GM12878 (cell line): ENCODE measurements at regions not wholly inside any gene's neighbourhood (a gene's known extent, or its start where the extent isn't known, plus 50 kb on each side); places are given as distances from the start of the nearest gene placed in this dataset.

Experiments used
- ATAC-seq: fragments of 200-7000 bp; cut with Tn5 transposase; 3 replicates; pipeline ENCODE4 v1.9.1; 2020; ENCODE audit warnings: mild to moderate bottlenecking, moderate library complexity
- BruUV-seq: library from RNA; stranded (reverse); fragments of 400-500 nt; replicated peaks from 2 replicates; lab custom pipeline; 2021; lab: Mats Ljungman, UMichigan
- CTCF ChIA-PET: fragments of 300-600 bp; sonication (Branson Sonifier 250); formaldehyde crosslinking; extraction: SDS; loops from one replicate; lab custom pipeline; 2021; ENCODE audit warnings: inconsistent platforms; lab: Yijun Ruan, JAX
- POLR2A ChIA-PET: fragments of 350-600 bp; formaldehyde crosslinking; extraction: SDS; loops from one replicate; lab custom pipeline; 2021; ENCODE audit warnings: inconsistent platforms; lab: Charles Lee
- RAD21 ChIA-PET: fragments of 300-600 bp; sonication (Branson Sonifier 250); formaldehyde crosslinking; loops from one replicate; lab custom pipeline; 2023; ENCODE audit warnings: antibody characterized with exemption; ENCODE audit not compliant: unreplicated experiment; lab: Charles Lee
- SMC1A ChIA-PET: fragments of 300-600 bp; sonication (Branson Sonifier 250); formaldehyde crosslinking; loops from one replicate; lab custom pipeline; 2023; ENCODE audit not compliant: unreplicated experiment, uncharacterized antibody; lab: Charles Lee
- DNase-seq: peaks from one replicate; pipeline ENCODE4 v3.0.0-alpha.2; 2011; ENCODE audit warnings: low read depth, low spot score
- FAIRE-seq: peaks from 3 replicates; lab custom pipeline; 2011; peaks lifted over from hg19 to GRCh38; lab: Jason Lieb, UNC
- H2AFZ ChIP-seq: 2 replicates; pipeline ENCODE4 v1.6.0; 2011; ENCODE audit warnings: low read depth, low read length, control low read depth; ENCODE audit not compliant: control insufficient read depth
- H3K27ac ChIP-seq: 2 replicates; pipeline ENCODE4 v1.5.1; 2011; ENCODE audit warnings: control low read depth; ENCODE audit not compliant: control insufficient read depth, insufficient read depth
- H3K27me3 ChIP-seq, 2 experiments: replicated peaks in 1 of 2; 2 replicates each; pipeline versions ENCODE4 v1.6.0 to v1.6.1; 2011; ENCODE audit warnings: low read length in 1 of 2; ENCODE audit not compliant: control insufficient read depth in 2 of 2, insufficient read depth in 2 of 2
- H3K36me3 ChIP-seq, 2 experiments: 2 replicates each; pipeline ENCODE4 v1.5.1; 2011; ENCODE audit warnings: low read length in 1 of 2; ENCODE audit not compliant: control insufficient read depth in 2 of 2, insufficient read depth in 2 of 2
- H3K4me1 ChIP-seq: 2 replicates; pipeline ENCODE4 v1.6.1; 2011; ENCODE audit warnings: mild to moderate bottlenecking, low read length, moderate library complexity, mixed read lengths; ENCODE audit not compliant: control insufficient read depth, insufficient read depth
- H3K4me2 ChIP-seq: 2 replicates; pipeline ENCODE4 v1.6.0; 2011; ENCODE audit warnings: control low read depth; ENCODE audit not compliant: control insufficient read depth, insufficient read depth
- H3K4me3 ChIP-seq: fragments of 200-600 bp; sonication (generic); 2 replicates; pipeline ENCODE4 v1.5.1; 2016
- H3K79me2 ChIP-seq: 2 replicates; pipeline ENCODE4 v1.6.0; 2011; ENCODE audit warnings: low read length; ENCODE audit not compliant: control insufficient read depth, insufficient read depth
- H3K9ac ChIP-seq: 2 replicates; pipeline ENCODE4 v1.8.0; 2011; ENCODE audit warnings: low read length, control low read depth, mixed read lengths; ENCODE audit not compliant: control insufficient read depth, insufficient read depth
- H3K9me3 ChIP-seq: replicated peaks from 3 replicates; pipeline ENCODE4 v1.5.1; 2011; ENCODE audit warnings: mild to moderate bottlenecking, low read length; ENCODE audit not compliant: control insufficient read depth, insufficient read depth
- H4K20me1 ChIP-seq: 2 replicates; pipeline ENCODE4 v1.6.0; 2011; ENCODE audit not compliant: control insufficient read depth, insufficient read depth
- CBX3 ChIP-seq: fragments of 200-600 bp; sonication (generic); IDR thresholded peaks from 2 replicates; pipeline ENCODE4 v1.6.1; 2016; ENCODE audit warnings: low read depth, borderline replicate concordance
- CHD4 ChIP-seq: fragments of 200-600 bp; sonication (generic); IDR thresholded peaks from 2 replicates; pipeline ENCODE4 v1.6.1; 2016; ENCODE audit warnings: mild to moderate bottlenecking
- GABPA ChIP-seq: IDR thresholded peaks from 2 replicates; pipeline ENCODE4 v1.6.1; 2014; ENCODE audit warnings: antibody characterized with exemption, low read depth, mild to moderate bottlenecking, inconsistent platforms
- HDGF ChIP-seq: fragments of 450-650 bp; IDR thresholded peaks from 2 replicates; pipeline ENCODE4 v1.6.1; 2016; ENCODE audit warnings: antibody characterized with exemption
- MTA3 ChIP-seq: IDR thresholded peaks from 2 replicates; pipeline ENCODE4 v1.6.1; 2012; ENCODE audit warnings: low read length, inconsistent platforms, borderline replicate concordance
- MYB ChIP-seq: fragments of 150-350 bp; IDR thresholded peaks from 2 replicates; pipeline ENCODE4 v1.6.1; 2014; ENCODE audit warnings: mild to moderate bottlenecking, low read depth, low read length, borderline replicate concordance
- NRF1 ChIP-seq: conservative IDR thresholded peaks from 2 replicates; pipeline ENCODE4 v1.6.1; 2011; ENCODE audit warnings: mild to moderate bottlenecking, low read depth, low read length, improper control_type of control experiment
- POU2F2 ChIP-seq: IDR thresholded peaks from 3 replicates; pipeline ENCODE4 v1.6.1; 2011; ENCODE audit warnings: low read depth, mild to moderate bottlenecking, low read length, borderline replicate concordance
- PRDM15 ChIP-seq: fragments of 450-650 bp; formaldehyde crosslinking; IDR thresholded peaks from 2 replicates; pipeline ENCODE4 v1.4.0; 2020; ENCODE audit warnings: mild to moderate bottlenecking, moderate library complexity
- RAD21 ChIP-seq: IDR thresholded peaks from 2 replicates; pipeline ENCODE4 v1.6.1; 2011; ENCODE audit warnings: mild to moderate bottlenecking, low read depth, low read length, moderate library complexity; ENCODE audit not compliant: insufficient read depth
- RBBP5 ChIP-seq: fragments of 200-600 bp; sonication (generic); conservative IDR thresholded peaks from 2 replicates; pipeline ENCODE4 v1.6.1; 2016
- ZNF217 ChIP-seq: fragments of 450-650 bp; IDR thresholded peaks from 2 replicates; pipeline ENCODE4 v1.6.1; 2017; ENCODE audit warnings: antibody characterized with exemption, mild to moderate bottlenecking
- ZNF622 ChIP-seq: fragments of 450-650 bp; IDR thresholded peaks from 2 replicates; pipeline ENCODE4 v1.6.1; 2017; ENCODE audit warnings: mild to moderate bottlenecking, inconsistent platforms
- WGBS: methylation state at CpG from one replicate; pipeline ENCODE4 v1.1.6; 2016; ENCODE audit warnings: low lambda C conversion rate; ENCODE audit not compliant: insufficient replicate concordance, insufficient coverage; ENCODE audit errors: missing lambda C conversion rate; 5-methylcytosine and 5-hydroxymethylcytosine counted together
- in situ Hi-C: fragments of 300-500 bp; cut with MboI; formaldehyde crosslinking; loops from 9 replicates; pipeline ENCODE4 v1.14.3; 2018; ENCODE audit warnings: mixed read lengths
- intact Hi-C: fragments of 100-400 bp; cut with micrococcal nuclease; formaldehyde crosslinking; loops from one replicate; pipeline ENCODE4 v1.14.2; 2022; ENCODE audit not compliant: unreplicated experiment

DNA sequence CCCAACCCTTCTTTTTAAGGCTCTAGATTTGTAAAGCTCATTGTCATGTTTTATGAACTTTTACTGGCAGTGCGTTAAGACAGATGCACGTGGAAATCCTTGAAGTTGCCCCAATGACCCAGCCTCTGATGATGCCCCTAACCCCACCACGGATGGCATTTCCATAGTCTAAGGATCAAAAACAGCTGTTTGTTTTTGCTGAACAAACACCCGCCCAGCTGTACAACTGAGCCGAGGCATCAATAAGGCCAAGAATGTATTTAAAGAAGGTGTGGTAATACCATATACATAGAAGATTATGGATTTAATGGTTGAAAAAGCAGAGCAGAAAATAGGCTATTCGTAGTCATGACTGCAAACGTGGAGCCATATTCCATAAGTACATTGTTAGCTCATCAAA is 83.7 kb downstream of the SALL1 start:
- Histone ChIP-seq H3K4me3 (no peak overlapping the region), H2AFZ (no peak overlapping the region), H3K27ac (no peak overlapping the region), H3K4me2 (no peak overlapping the region), H4K20me1 (no peaks in the 10 kb centered on the region), H3K36me3 (no peaks in the 10 kb centered on the region), H3K9me3 (no peaks in the 10 kb centered on the region), H3K79me2 (no peaks in the 10 kb centered on the region), H3K27me3 (no peaks in the 10 kb centered on the region), H3K9ac (no peak overlapping the region), H3K4me1 (no peaks in the 10 kb centered on the region)
- whole genome bisulfite sequencing, result 11% methylated on average over 7 of the region's 7 CpGs
- POLR2A ChIA-PET, result no interaction called here
- CTCF ChIA-PET, result interaction anchor here (0.6 to 1.3 kb wide), 2 partner anchors 18 to 261 kb away, joined by 3 read pairs; no protein-coding TSS in a partner anchor
- ATAC-seq (no peak), DNase-seq (no peak), FAIRE-seq (no peak)
- SMC1A ChIA-PET, result no interaction called here
- RAD21 ChIA-PET, result no interaction called here
- no peak for TF ChIP-seq NRF1
- no peak for TF ChIP-seq ZNF217
- no TSS peak for BruUV-seq
- in situ Hi-C loops (no loop called here), intact Hi-C loops (no loop called here)

DNA sequence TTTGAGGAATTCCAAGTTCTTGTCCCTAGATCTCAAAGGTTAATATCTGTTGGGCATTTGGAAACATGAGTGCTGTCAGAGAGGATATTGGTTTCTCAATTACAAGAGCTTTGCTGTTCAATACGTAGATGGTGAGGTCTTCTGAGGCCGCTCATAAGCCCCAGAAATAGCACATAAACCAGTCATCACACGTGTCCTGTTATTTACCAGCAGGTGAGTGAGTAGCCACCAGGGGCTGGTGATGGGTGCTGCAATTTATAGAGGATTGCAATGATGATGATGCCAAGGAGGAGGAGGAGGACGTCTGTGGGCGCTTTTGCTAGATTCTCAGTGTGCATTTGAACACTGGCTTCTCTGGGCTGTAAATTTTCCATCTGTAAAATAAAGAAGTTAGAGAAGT is 89.0 kb downstream of the SALL1 start:
- H4K20me1 ChIP-seq, result no peaks in the 10 kb centered on the region
- FAIRE-seq (no peak), DNase-seq (no peak), ATAC-seq (no peak)
- no peaks in the 10 kb centered on the region for H3K9me3 ChIP-seq
- TF ChIP-seq ZNF622, result no peak
- no peak for TF ChIP-seq MTA3
- TF ChIP-seq POU2F2, result no peak
- TF ChIP-seq MYB, result no peak
- TF ChIP-seq GABPA, result no peak
- no peak for TF ChIP-seq HDGF
- TF ChIP-seq CBX3, result no peak
- TF ChIP-seq RBBP5, result no peak
- no peak for TF ChIP-seq RAD21
- no peak for TF ChIP-seq CHD4
- TF ChIP-seq PRDM15 (CRISPR knock-in tag), result no peak
- in situ Hi-C loops, result no loop called here
- H2AFZ ChIP-seq, result no peak overlapping the region
- intact Hi-C loops, result no loop called here
- H3K4me2 ChIP-seq, result no peak overlapping the region
- BruUV-seq, result no TSS peak
- H3K4me3 ChIP-seq, result no peak overlapping the region
- no peak overlapping the region for H3K9ac ChIP-seq
- no peaks in the 10 kb centered on the region for H3K27me3 ChIP-seq
- H3K27ac ChIP-seq, result no peak overlapping the region
- no peaks in the 10 kb centered on the region for H3K79me2 ChIP-seq
- ChIA-PET RAD21 (no interaction called here), SMC1A (no interaction called here), CTCF (no interaction called here), POLR2A (no interaction called here)
- 6% methylated on average over 5 of the region's 5 CpGs for WGBS
- H3K36me3 ChIP-seq, result no peaks in the 10 kb centered on the region
- no peaks in the 10 kb centered on the region for H3K4me1 ChIP-seq
